C4-2B (cell line): ENCODE measurements at regions not wholly inside any gene's neighbourhood (a gene's known extent, or its start where the extent isn't known, plus 50 kb on each side); places are given as distances from the start of the nearest gene placed in this dataset.
"Not testable (repeated sequence)": the region's sequence is repeated elsewhere in the genome, so short reads cannot be mapped to it uniquely, and the experiment has no call there.

Experiments
- H3K27ac ChIP-seq: fragments of 450-650 bp; 2 replicates; pipeline ENCODE4 v1.5.1; 2017
- CTCF ChIP-seq: fragments of 450-650 bp; conservative IDR thresholded peaks from 2 replicates; pipeline ENCODE4 v1.5.1; 2017; ENCODE audit warnings: mild to moderate bottlenecking
- ZFX ChIP-seq: fragments of 450-650 bp; IDR thresholded peaks from 2 replicates; pipeline ENCODE4 v1.6.1; 2017

- no peak overlapping the region for H3K27ac ChIP-seq
- TF ChIP-seq CTCF (no peak), ZFX (no peak)
These were observed 223.3 kb downstream of the RAP2B start for GRCh38 chr3:153385343-153385742.

GRCh38 chr3:153392363-153392762 is 230.3 kb downstream of the RAP2B start:
- TF ChIP-seq ZFX, result no peak
- no peak for TF ChIP-seq CTCF
- H3K27ac ChIP-seq, result no peak overlapping the region

- H3K27ac ChIP-seq, result no peak overlapping the region
- TF ChIP-seq CTCF (no peak), ZFX (no peak)
These were observed 232.0 kb downstream of the RAP2B start for GRCh38 chr3:153394017-153394416.

- TF ChIP-seq ZFX (no peak), CTCF (no peak)
- H3K27ac ChIP-seq, result no peak overlapping the region
These were observed 234.6 kb downstream of the RAP2B start for GRCh38 chr3:153396581-153396980.

GRCh38 chr3:153397794-153398193 is 235.8 kb downstream of the RAP2B start:
- no peak for TF ChIP-seq CTCF
- no peak for TF ChIP-seq ZFX
- no peak overlapping the region for H3K27ac ChIP-seq

GRCh38 chr3:153399636-153400035 is 237.6 kb downstream of the RAP2B start:
- no peak overlapping the region for H3K27ac ChIP-seq

GRCh38 chr3:153400641-153401040 is 238.6 kb downstream of the RAP2B start:
- TF ChIP-seq ZFX (no peak), CTCF (no peak)
- no peak overlapping the region for H3K27ac ChIP-seq

More at GRCh38 chr3:153399636-153400035, 237.6 kb downstream of the RAP2B start:
- no peak for TF ChIP-seq ZFX
- TF ChIP-seq CTCF, result no peak

GRCh38 chr3:153404157-153404556 is 242.1 kb downstream of the RAP2B start:
- H3K27ac ChIP-seq, result no peak overlapping the region
- TF ChIP-seq CTCF, result no peak
- no peak for TF ChIP-seq ZFX

GRCh38 chr3:153405320-153405719 is 243.3 kb downstream of the RAP2B start:
- not testable (repeated sequence) for H3K27ac ChIP-seq
